ENCODE measurements at regions not wholly inside any gene's neighbourhood (a gene's known extent, or its start where the extent isn't known, plus 50 kb on each side); places are given as distances from the start of the nearest gene placed in this dataset.
A peak's percentile ranks its signal among the peaks of the same experiment; 100 is the strongest.

- H3K27ac Mint-ChIP-seq = no peak overlapping the region
- Histone ChIP-seq H3K4me3 (no peak overlapping the region), H3K27ac (ENCODE audit: low read depth) (no peak overlapping the region), H2AFZ (peak overlapping the region; percentile 24; the same call in 1 of the 2 replicates), H3K4me2 (no peak overlapping the region), H3K4me1 (ENCODE audit: insufficient read depth) (no peaks in the 10 kb centered on the region), H4K20me1 (replicated peaks; ENCODE audit: insufficient read depth) (no peaks in the 10 kb centered on the region), H3F3A (replicated peaks; ENCODE audit: low read depth) (no peaks in the 10 kb centered on the region), H3K9me2 (ENCODE audit: insufficient read depth) (no peaks in the 10 kb centered on the region), H3K27me3 (ENCODE audit: insufficient read depth) (no peaks in the 10 kb centered on the region), H3K79me2 (replicated peaks; ENCODE audit: insufficient read depth) (no peaks in the 10 kb centered on the region), H3K36me3 (ENCODE audit: insufficient read depth) (no peaks in the 10 kb centered on the region)
- TF ChIP-seq NANOG (IDR thresholded peaks at IDR 0.05; ENCODE audit: borderline replicate concordance) (no peak), EZH2phosphoT487 (IDR thresholded peaks at IDR 0.05; ENCODE audit: unreplicated experiment) (no peak), ZNF331 (CRISPR knock-in tag; IDR thresholded peaks at IDR 0.05; ENCODE audit: low read depth) (no peak), POLR2AphosphoS5 (IDR thresholded peaks at IDR 0.05; ENCODE audit: low read depth) (no peak), ZNF114 (CRISPR knock-in tag; IDR thresholded peaks at IDR 0.05) (no peak), CTCF (conservative IDR thresholded peaks at IDR 0.05; ENCODE audit: low read depth in 2 of 2) (no peak), EZH2 (IDR thresholded peaks at IDR 0.05; ENCODE audit: low read depth, unreplicated experiment) (no peak), STAT1 (IDR thresholded peaks at IDR 0.05; ENCODE audit: unreplicated experiment) (no peak), CREB1 (CRISPR knock-in tag; IDR thresholded peaks at IDR 0.05; ENCODE audit: low read depth) (no peak)
- TF ChIP-seq, protein P1, sequence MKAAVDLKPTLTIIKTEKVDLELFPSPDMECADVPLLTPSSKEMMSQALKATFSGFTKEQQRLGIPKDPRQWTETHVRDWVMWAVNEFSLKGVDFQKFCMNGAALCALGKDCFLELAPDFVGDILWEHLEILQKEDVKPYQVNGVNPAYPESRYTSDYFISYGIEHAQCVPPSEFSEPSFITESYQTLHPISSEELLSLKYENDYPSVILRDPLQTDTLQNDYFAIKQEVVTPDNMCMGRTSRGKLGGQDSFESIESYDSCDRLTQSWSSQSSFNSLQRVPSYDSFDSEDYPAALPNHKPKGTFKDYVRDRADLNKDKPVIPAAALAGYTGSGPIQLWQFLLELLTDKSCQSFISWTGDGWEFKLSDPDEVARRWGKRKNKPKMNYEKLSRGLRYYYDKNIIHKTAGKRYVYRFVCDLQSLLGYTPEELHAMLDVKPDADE (IDR thresholded peaks at IDR 0.05) = no peak
- no peak overlapping the region for H3K4me3 Mint-ChIP-seq
- no peaks in the 10 kb centered on the region for H3K9me3 Mint-ChIP-seq
- H3K27me3 Mint-ChIP-seq (ENCODE audit: insufficient read depth, low read depth, poor library complexity) = peaks cover 3% of the 10 kb centered on the region
- 0 out of 3 replicates have a peak, but pooled peaks cover 2% of the 10 kb centered on the region for H3K4me1 Mint-ChIP-seq
- DNase-seq (ENCODE audit: low spot score) (peak; percentile 42), ATAC-seq (no peak)
- H3K36me3 Mint-ChIP-seq (ENCODE audit: low read depth) = no peaks in the 10 kb centered on the region
Observed at GRCh38 chr7:12475362-12476063, 71.8 kb upstream of the VWDE start.

DNA sequence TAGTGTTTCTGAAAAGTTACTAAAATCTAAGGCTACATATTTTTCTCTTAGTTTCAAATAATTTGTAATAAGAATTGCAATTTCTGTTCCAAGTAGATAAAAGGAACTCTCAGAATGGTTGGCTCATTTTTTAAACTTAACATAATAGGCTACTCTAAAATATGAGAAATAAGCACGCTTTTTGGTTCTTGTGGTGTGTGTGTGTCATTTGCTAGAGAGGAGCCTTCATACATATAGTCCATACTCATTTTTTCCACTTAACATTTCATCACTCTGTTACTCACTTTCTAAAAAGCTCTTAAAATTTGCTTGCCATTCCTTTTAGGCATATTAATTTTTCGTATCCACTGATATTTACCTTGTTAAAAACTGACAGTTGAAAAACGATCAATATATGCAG lies 74.0 kb upstream of the VWDE start:
- Histone ChIP-seq H3K36me3 (ENCODE audit: insufficient read depth) (no peaks in the 10 kb centered on the region), H3K27me3 (ENCODE audit: insufficient read depth) (no peaks in the 10 kb centered on the region), H3K27ac (ENCODE audit: low read depth) (no peak overlapping the region), H3K4me3 (no peak overlapping the region), H3K79me2 (replicated peaks; ENCODE audit: insufficient read depth) (no peaks in the 10 kb centered on the region), H3K4me2 (no peak overlapping the region), H2AFZ (no peak overlapping the region), H3K9me2 (ENCODE audit: insufficient read depth) (no peaks in the 10 kb centered on the region), H3K4me1 (ENCODE audit: insufficient read depth) (no peaks in the 10 kb centered on the region), H4K20me1 (replicated peaks; ENCODE audit: insufficient read depth) (no peaks in the 10 kb centered on the region), H3F3A (replicated peaks; ENCODE audit: low read depth) (no peaks in the 10 kb centered on the region)
- H3K27me3 Mint-ChIP-seq (ENCODE audit: insufficient read depth, low read depth, poor library complexity) = peaks cover 2% of the 10 kb centered on the region
- ATAC-seq (no peak), DNase-seq (ENCODE audit: low spot score) (no peak)
- no peaks in the 10 kb centered on the region for H3K36me3 Mint-ChIP-seq (ENCODE audit: low read depth)
- TF ChIP-seq, protein P2, sequence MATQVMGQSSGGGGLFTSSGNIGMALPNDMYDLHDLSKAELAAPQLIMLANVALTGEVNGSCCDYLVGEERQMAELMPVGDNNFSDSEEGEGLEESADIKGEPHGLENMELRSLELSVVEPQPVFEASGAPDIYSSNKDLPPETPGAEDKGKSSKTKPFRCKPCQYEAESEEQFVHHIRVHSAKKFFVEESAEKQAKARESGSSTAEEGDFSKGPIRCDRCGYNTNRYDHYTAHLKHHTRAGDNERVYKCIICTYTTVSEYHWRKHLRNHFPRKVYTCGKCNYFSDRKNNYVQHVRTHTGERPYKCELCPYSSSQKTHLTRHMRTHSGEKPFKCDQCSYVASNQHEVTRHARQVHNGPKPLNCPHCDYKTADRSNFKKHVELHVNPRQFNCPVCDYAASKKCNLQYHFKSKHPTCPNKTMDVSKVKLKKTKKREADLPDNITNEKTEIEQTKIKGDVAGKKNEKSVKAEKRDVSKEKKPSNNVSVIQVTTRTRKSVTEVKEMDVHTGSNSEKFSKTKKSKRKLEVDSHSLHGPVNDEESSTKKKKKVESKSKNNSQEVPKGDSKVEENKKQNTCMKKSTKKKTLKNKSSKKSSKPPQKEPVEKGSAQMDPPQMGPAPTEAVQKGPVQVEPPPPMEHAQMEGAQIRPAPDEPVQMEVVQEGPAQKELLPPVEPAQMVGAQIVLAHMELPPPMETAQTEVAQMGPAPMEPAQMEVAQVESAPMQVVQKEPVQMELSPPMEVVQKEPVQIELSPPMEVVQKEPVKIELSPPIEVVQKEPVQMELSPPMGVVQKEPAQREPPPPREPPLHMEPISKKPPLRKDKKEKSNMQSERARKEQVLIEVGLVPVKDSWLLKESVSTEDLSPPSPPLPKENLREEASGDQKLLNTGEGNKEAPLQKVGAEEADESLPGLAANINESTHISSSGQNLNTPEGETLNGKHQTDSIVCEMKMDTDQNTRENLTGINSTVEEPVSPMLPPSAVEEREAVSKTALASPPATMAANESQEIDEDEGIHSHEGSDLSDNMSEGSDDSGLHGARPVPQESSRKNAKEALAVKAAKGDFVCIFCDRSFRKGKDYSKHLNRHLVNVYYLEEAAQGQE (IDR thresholded peaks at IDR 0.05; ENCODE audit: unreplicated experiment) = no peak
- TF ChIP-seq ZNF331 (CRISPR knock-in tag; IDR thresholded peaks at IDR 0.05; ENCODE audit: low read depth) (no peak), NANOG (IDR thresholded peaks at IDR 0.05; ENCODE audit: borderline replicate concordance) (no peak), EZH2phosphoT487 (IDR thresholded peaks at IDR 0.05; ENCODE audit: unreplicated experiment) (no peak), CTCF (conservative IDR thresholded peaks at IDR 0.05; ENCODE audit: low read depth in 2 of 2) (no peak), JUNB (IDR thresholded peaks at IDR 0.05; ENCODE audit: unreplicated experiment) (no peak), EZH2 (IDR thresholded peaks at IDR 0.05; ENCODE audit: low read depth, unreplicated experiment) (no peak)
- H3K9me3 Mint-ChIP-seq = no peaks in the 10 kb centered on the region
- no peak overlapping the region for H3K27ac Mint-ChIP-seq
- H3K4me3 Mint-ChIP-seq = no peak overlapping the region
- H3K4me1 Mint-ChIP-seq = peaks cover 7% of the 10 kb centered on the region; the same call in 2 of the 3 replicates
